ENCODE measurements at regions not wholly inside any gene's neighbourhood (a gene's known extent, or its start where the extent isn't known, plus 50 kb on each side); places are given as distances from the start of the nearest gene placed in this dataset.

GRCh38 chr1:165011991-165012531, 344.5 kb downstream of the LMX1A start:
- no peak for TF ChIP-seq CTCF (IDR thresholded peaks at IDR 0.05; ENCODE audit: low read depth, low read length)
- TF ChIP-seq EZH2phosphoT487 (IDR thresholded peaks at IDR 0.05; ENCODE audit: low read depth), result no peak

All from OCI-LY3 (cell line).